CD4-positive, alpha-beta memory T cell (primary cell): ENCODE measurements at regions not wholly inside any gene's neighbourhood (a gene's known extent, or its start where the extent isn't known, plus 50 kb on each side); places are given as distances from the start of the nearest gene placed in this dataset.

ENCODE experiments used
- CTCF ChIA-PET: fragments of 350-600 bp; sonication (Branson Sonifier 250); formaldehyde crosslinking; loops from one replicate; lab custom pipeline; 2021; ENCODE audit warnings: inconsistent platforms; ENCODE audit not compliant: partially characterized antibody; lab: Charles Lee
- POLR2A ChIA-PET: fragments of 350-600 bp; sonication (Branson Sonifier 250); formaldehyde crosslinking; loops from one replicate; lab custom pipeline; 2021; ENCODE audit not compliant: partially characterized antibody; lab: Charles Lee
- DNase-seq, 5 donors: peaks; one replicate each; pipeline versions ENCODE4 v3.0.0 to v3.0.0-alpha.2; 2020 to 2022; ENCODE audit warnings: mixed read lengths in 1 of 5
- H3K27ac ChIP-seq: one replicate; pipeline ENCODE4 v1.7.0; 2013; ENCODE audit warnings: low read depth, low read length
- H3K27me3 ChIP-seq: 2 replicates; pipeline ENCODE4 v1.7.0; 2013; ENCODE audit warnings: mild to moderate bottlenecking, low read length, moderate library complexity; ENCODE audit not compliant: insufficient read depth
- H3K36me3 ChIP-seq: 2 replicates; pipeline ENCODE4 v1.7.0; 2013; ENCODE audit warnings: mild to moderate bottlenecking, low read length, moderate library complexity; ENCODE audit not compliant: insufficient read depth
- H3K4me1 ChIP-seq: 2 replicates; pipeline ENCODE4 v1.7.0; 2013; ENCODE audit warnings: mild to moderate bottlenecking, low read length, moderate library complexity; ENCODE audit not compliant: insufficient read depth
- H3K4me3 ChIP-seq, 2 donors: one replicate each; pipeline ENCODE4 v1.7.0; 2013; ENCODE audit warnings: low read length in 2 of 2, mild to moderate bottlenecking in 1 of 2
- H3K9me3 ChIP-seq, 2 donors: one replicate each; pipeline ENCODE4 v1.7.0; 2013; ENCODE audit warnings: low read length in 2 of 2, control low read depth in 1 of 2; ENCODE audit not compliant: control insufficient read depth in 1 of 2
- H3K27ac Mint-ChIP-seq, 7 donors: one replicate each; pipeline ENCODE4 v1.8.0; 2020 to 2021; ENCODE audit warnings: mixed read lengths in 7 of 7, mild to moderate bottlenecking in 6 of 7, inconsistent platforms in 3 of 7, moderate library complexity in 3 of 7
- H3K27me3 Mint-ChIP-seq, 2 donors: one replicate each; pipeline ENCODE4 v1.8.0; 2020 to 2021; ENCODE audit warnings: mixed read lengths in 2 of 2
- H3K36me3 Mint-ChIP-seq, 2 donors: one replicate each; pipeline ENCODE4 v1.8.0; 2020 to 2021; ENCODE audit warnings: mixed read lengths in 2 of 2, inconsistent platforms in 1 of 2, mild to moderate bottlenecking in 1 of 2
- H3K4me1 Mint-ChIP-seq, 4 donors: one replicate each; pipeline ENCODE4 v1.8.0; 2020 to 2021; ENCODE audit warnings: mixed read lengths in 4 of 4, mild to moderate bottlenecking in 1 of 4
- H3K4me3 Mint-ChIP-seq, 8 donors: one replicate each; pipeline ENCODE4 v1.8.0; 2020 to 2021; ENCODE audit warnings: mixed read lengths in 8 of 8, mild to moderate bottlenecking in 7 of 8, moderate library complexity in 6 of 8, inconsistent platforms in 3 of 8
- H3K9me3 Mint-ChIP-seq, 8 donors: one replicate each; pipeline ENCODE4 v1.8.0; 2020 to 2021; ENCODE audit warnings: mixed read lengths in 8 of 8, mild to moderate bottlenecking in 5 of 8, inconsistent platforms in 3 of 8, moderate library complexity in 1 of 8
- intact Hi-C: fragments of 100-400 bp; cut with micrococcal nuclease; formaldehyde crosslinking; loops from one replicate; pipeline ENCODE4 v1.15.1; 2023

GRCh38 chr22:47423861-47424820, 661.7 kb downstream of the TBC1D22A start:
- Histone ChIP-seq H3K9me3 (no peaks in the 10 kb centered on the region), H3K36me3 (no peaks in the 10 kb centered on the region), H3K4me1 (no peaks in the 10 kb centered on the region), H3K4me3 (no peak overlapping the region), H3K27me3 (no peaks in the 10 kb centered on the region), H3K27ac (no peak overlapping the region)
- peaks cover 15% of the 10 kb centered on the region in 2 donors for H3K27me3 Mint-ChIP-seq
- H3K27ac Mint-ChIP-seq = no peak overlapping the region
- intact Hi-C loops = no loop called here
- ChIA-PET POLR2A (no interaction called here), CTCF (no interaction called here)
- peaks cover 0 to 4% of the 10 kb centered on the region in 2 donors for H3K36me3 Mint-ChIP-seq
- no peak for DNase-seq
- H3K4me3 Mint-ChIP-seq = no peak overlapping the region
- H3K4me1 Mint-ChIP-seq = no peaks in the 10 kb centered on the region
- peaks cover 0 to 3% (median 0%) of the 10 kb centered on the region in 8 donors for H3K9me3 Mint-ChIP-seq

GRCh38 chr22:47423266-47423665, 660.8 kb downstream of the TBC1D22A start:
- no peaks in the 10 kb centered on the region for H3K27me3 ChIP-seq
- peaks cover 15 to 16% of the 10 kb centered on the region in 2 donors for H3K27me3 Mint-ChIP-seq
- H3K27ac Mint-ChIP-seq = no peak overlapping the region
- no peaks in the 10 kb centered on the region for H3K36me3 ChIP-seq
- POLR2A ChIA-PET = no interaction called here
- H3K27ac ChIP-seq = no peak overlapping the region
- no peak for DNase-seq
- CTCF ChIA-PET = no interaction called here
- intact Hi-C loops = no loop called here
- peaks cover 0 to 4% of the 10 kb centered on the region in 2 donors for H3K36me3 Mint-ChIP-seq
- peaks cover 0 to 1% (median 0%) of the 10 kb centered on the region in 8 donors for H3K9me3 Mint-ChIP-seq
- no peak overlapping the region for H3K4me3 ChIP-seq
- H3K4me1 Mint-ChIP-seq = no peaks in the 10 kb centered on the region
- H3K4me1 ChIP-seq = no peaks in the 10 kb centered on the region
- no peak overlapping the region for H3K4me3 Mint-ChIP-seq
- no peaks in the 10 kb centered on the region for H3K9me3 ChIP-seq

- ChIA-PET POLR2A (no interaction called here), CTCF (no interaction called here)
- no peaks in the 10 kb centered on the region for H3K4me1 Mint-ChIP-seq
Measured at GRCh38 chr22:47422736-47423135, 660.3 kb downstream of the TBC1D22A start.

GRCh38 chr22:47421846-47422245, 659.4 kb downstream of the TBC1D22A start:
- peaks cover 0 to 8% (median 1%) of the 10 kb centered on the region in 8 donors for H3K9me3 Mint-ChIP-seq
- ChIA-PET POLR2A (no interaction called here), CTCF (no interaction called here)
- Histone ChIP-seq H3K27me3 (no peaks in the 10 kb centered on the region), H3K4me3 (no peak overlapping the region), H3K4me1 (no peaks in the 10 kb centered on the region), H3K36me3 (no peaks in the 10 kb centered on the region), H3K9me3 (no peaks in the 10 kb centered on the region), H3K27ac (no peak overlapping the region)
- intact Hi-C loops = no loop called here
- no peak for DNase-seq
- H3K36me3 Mint-ChIP-seq = peaks cover 0 to 4% of the 10 kb centered on the region in 2 donors
- H3K4me3 Mint-ChIP-seq = no peak overlapping the region
- no peak overlapping the region for H3K27ac Mint-ChIP-seq
- no peaks in the 10 kb centered on the region for H3K4me1 Mint-ChIP-seq
- peaks cover 15 to 16% of the 10 kb centered on the region in 2 donors for H3K27me3 Mint-ChIP-seq

More at GRCh38 chr22:47422736-47423135, 660.3 kb downstream of the TBC1D22A start:
- peaks cover 15 to 19% of the 10 kb centered on the region in 2 donors for H3K27me3 Mint-ChIP-seq
- Histone ChIP-seq H3K4me1 (no peaks in the 10 kb centered on the region), H3K9me3 (no peaks in the 10 kb centered on the region), H3K36me3 (no peaks in the 10 kb centered on the region), H3K27ac (no peak overlapping the region), H3K27me3 (no peaks in the 10 kb centered on the region), H3K4me3 (no peak overlapping the region)
- DNase-seq = no peak
- no peak overlapping the region for H3K4me3 Mint-ChIP-seq
- intact Hi-C loops = no loop called here
- H3K36me3 Mint-ChIP-seq = peaks cover 0 to 4% of the 10 kb centered on the region in 2 donors
- peaks cover 0 to 4% (median 0%) of the 10 kb centered on the region in 8 donors for H3K9me3 Mint-ChIP-seq
- no peak overlapping the region for H3K27ac Mint-ChIP-seq

- Histone ChIP-seq H3K27me3 (no peaks in the 10 kb centered on the region), H3K4me1 (no peaks in the 10 kb centered on the region), H3K9me3 (no peaks in the 10 kb centered on the region), H3K27ac (no peak overlapping the region), H3K4me3 (no peak overlapping the region), H3K36me3 (no peaks in the 10 kb centered on the region)
- H3K4me3 Mint-ChIP-seq = no peak overlapping the region
- POLR2A ChIA-PET = no interaction called here
- CTCF ChIA-PET = no interaction called here
- intact Hi-C loops = no loop called here
- H3K36me3 Mint-ChIP-seq = no peaks in the 10 kb centered on the region
- H3K27me3 Mint-ChIP-seq = peaks cover 15 to 16% of the 10 kb centered on the region in 2 donors
- no peaks in the 10 kb centered on the region for H3K4me1 Mint-ChIP-seq
- DNase-seq = no peak
- peaks cover 0 to 9% (median 4%) of the 10 kb centered on the region in 8 donors for H3K9me3 Mint-ChIP-seq
- no peak overlapping the region for H3K27ac Mint-ChIP-seq
Measured at GRCh38 chr22:47420211-47420610, 657.8 kb downstream of the TBC1D22A start.

- Mint-ChIP-seq H3K27ac (no peak overlapping the region), H3K27me3 (peaks cover 15 to 16% of the 10 kb centered on the region in 2 donors), H3K4me3 (no peak overlapping the region), H3K9me3 (peaks cover 0 to 9% (median 4%) of the 10 kb centered on the region in 8 donors), H3K36me3 (no peaks in the 10 kb centered on the region), H3K4me1 (no peaks in the 10 kb centered on the region)
- H3K9me3 ChIP-seq = no peaks in the 10 kb centered on the region
- H3K4me3 ChIP-seq = no peak overlapping the region
- CTCF ChIA-PET = no interaction called here
- H3K4me1 ChIP-seq = no peaks in the 10 kb centered on the region
- intact Hi-C loops = no loop called here
- no peak for DNase-seq
- H3K27me3 ChIP-seq = no peaks in the 10 kb centered on the region
- no peak overlapping the region for H3K27ac ChIP-seq
- no peaks in the 10 kb centered on the region for H3K36me3 ChIP-seq
- POLR2A ChIA-PET = no interaction called here
Measured at GRCh38 chr22:47419239-47419638, 656.8 kb downstream of the TBC1D22A start.

- Histone ChIP-seq H3K4me1 (no peaks in the 10 kb centered on the region), H3K9me3 (no peaks in the 10 kb centered on the region), H3K4me3 (no peak overlapping the region), H3K27me3 (no peaks in the 10 kb centered on the region), H3K36me3 (no peaks in the 10 kb centered on the region), H3K27ac (no peak overlapping the region)
- Mint-ChIP-seq H3K4me3 (no peak overlapping the region), H3K27me3 (peaks cover 10 to 14% of the 10 kb centered on the region in 2 donors), H3K9me3 (peaks cover 0 to 9% (median 4%) of the 10 kb centered on the region in 8 donors), H3K4me1 (no peaks in the 10 kb centered on the region), H3K36me3 (peaks cover 0 to 5% of the 10 kb centered on the region in 2 donors), H3K27ac (no peak overlapping the region)
- intact Hi-C loops = no loop called here
- no peak for DNase-seq
- ChIA-PET POLR2A (no interaction called here), CTCF (no interaction called here)
Measured at GRCh38 chr22:47417699-47418098, 655.2 kb downstream of the TBC1D22A start.
